HG02840 (cell line): ENCODE measurements at regions not wholly inside any gene's neighbourhood (a gene's known extent, or its start where the extent isn't known, plus 50 kb on each side); places are given as distances from the start of the nearest gene placed in this dataset.

Experiments used
- ATAC-seq: cut with Tn5 transposase; IDR thresholded peaks from one replicate; pipeline ENCODE4 v1.9.1; 2021; ENCODE audit warnings: mild to moderate bottlenecking, moderate library complexity, moderate number of reproducible peaks; ENCODE audit not compliant: unreplicated experiment, low FRiP score

DNA sequence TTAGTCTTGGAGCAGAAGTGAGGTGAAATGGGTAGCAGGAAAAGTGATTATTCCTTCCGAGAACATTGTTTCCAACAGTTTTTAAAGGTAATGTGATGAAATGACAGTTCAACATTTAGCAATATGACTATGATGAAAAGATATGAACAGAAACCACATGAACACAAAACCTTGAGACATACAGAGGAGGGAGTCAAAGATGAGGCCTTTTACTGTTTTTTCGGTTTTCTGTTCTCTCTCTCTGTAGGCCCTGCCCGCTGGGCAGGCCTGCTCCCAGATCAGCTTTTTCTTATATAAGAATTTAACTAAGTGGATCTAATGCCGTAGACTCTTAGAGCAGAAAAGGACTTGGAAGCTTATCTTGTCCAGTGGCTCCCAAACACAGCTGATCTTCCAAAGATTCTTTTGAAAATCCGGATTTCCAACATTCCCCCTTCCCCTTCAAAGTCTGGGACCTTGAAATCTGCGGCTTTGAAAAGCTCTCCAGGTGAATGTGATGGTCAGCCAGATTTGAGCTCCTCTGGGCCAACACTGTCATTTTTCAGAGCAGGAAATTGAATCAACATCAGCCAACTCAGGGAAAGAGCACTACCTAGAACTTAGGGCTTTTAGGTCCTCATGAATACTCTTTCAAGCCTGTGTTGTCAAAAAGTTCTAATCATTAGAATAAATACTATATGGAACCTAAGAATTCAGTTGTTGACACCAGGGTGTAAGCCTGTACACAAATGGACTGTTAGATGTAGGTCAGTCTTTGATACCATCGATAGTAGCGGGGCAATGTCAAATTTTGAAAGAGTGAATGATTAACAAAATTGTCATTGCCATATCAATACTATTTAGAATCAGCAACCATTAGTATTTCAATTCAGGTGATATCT, 372.7 kb downstream of the SHQ1 start:
- ATAC-seq = no peak

- ATAC-seq = no peak
Observed at GRCh38 chr3:72474775-72475174, 373.5 kb downstream of the SHQ1 start.

GRCh38 chr3:72473156-72473555, 375.1 kb downstream of the SHQ1 start:
- peak; percentile 92 for ATAC-seq

GRCh38 chr3:72470904-72471417, 377.3 kb downstream of the SHQ1 start:
- no peak for ATAC-seq

DNA sequence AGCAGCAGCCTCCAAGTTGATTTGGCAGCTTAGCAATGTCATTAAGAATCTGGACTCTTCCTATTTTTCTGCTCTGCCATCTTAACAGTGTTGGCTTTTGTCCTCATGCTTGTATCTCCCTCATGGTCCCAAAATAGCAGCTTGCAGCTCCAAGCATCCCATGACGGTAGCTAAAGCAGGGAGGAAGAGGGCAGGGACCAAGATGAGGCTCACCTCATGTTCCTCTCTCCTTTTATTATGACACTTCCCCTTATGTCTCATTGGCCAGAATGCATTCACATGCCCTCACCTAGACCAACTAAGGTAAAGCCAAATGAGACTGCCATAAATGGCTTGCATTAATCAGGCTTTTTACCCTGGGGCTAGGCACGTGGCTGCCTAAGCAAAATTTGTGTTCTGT, 382.4 kb downstream of the SHQ1 start:
- no peak for ATAC-seq

- no peak for ATAC-seq
Observed at GRCh38 chr3:72463083-72463482, 385.2 kb downstream of the SHQ1 start.

DNA sequence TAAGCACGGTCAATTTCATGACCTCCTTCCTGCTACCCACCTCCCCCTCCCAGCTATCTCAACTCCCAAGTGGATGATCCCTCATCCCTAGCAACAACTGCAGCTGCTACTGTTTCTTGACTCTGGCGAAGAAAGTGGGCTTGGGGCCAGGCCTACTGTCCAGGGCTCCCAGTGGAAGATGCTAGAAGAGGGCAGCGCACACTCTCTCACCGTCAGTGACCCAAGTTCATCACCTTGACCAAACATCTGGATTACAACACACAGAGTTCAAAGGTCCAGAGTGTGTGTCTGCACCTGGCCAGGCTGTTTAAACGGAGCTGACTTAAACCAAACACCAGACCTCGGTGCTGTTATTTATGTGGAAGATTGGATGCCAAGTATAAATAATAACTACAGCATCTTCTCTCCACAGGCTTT, 385.6 kb downstream of the SHQ1 start:
- ATAC-seq = no peak

GRCh38 chr3:72461787-72462186, 386.5 kb downstream of the SHQ1 start:
- ATAC-seq = no peak

DNA sequence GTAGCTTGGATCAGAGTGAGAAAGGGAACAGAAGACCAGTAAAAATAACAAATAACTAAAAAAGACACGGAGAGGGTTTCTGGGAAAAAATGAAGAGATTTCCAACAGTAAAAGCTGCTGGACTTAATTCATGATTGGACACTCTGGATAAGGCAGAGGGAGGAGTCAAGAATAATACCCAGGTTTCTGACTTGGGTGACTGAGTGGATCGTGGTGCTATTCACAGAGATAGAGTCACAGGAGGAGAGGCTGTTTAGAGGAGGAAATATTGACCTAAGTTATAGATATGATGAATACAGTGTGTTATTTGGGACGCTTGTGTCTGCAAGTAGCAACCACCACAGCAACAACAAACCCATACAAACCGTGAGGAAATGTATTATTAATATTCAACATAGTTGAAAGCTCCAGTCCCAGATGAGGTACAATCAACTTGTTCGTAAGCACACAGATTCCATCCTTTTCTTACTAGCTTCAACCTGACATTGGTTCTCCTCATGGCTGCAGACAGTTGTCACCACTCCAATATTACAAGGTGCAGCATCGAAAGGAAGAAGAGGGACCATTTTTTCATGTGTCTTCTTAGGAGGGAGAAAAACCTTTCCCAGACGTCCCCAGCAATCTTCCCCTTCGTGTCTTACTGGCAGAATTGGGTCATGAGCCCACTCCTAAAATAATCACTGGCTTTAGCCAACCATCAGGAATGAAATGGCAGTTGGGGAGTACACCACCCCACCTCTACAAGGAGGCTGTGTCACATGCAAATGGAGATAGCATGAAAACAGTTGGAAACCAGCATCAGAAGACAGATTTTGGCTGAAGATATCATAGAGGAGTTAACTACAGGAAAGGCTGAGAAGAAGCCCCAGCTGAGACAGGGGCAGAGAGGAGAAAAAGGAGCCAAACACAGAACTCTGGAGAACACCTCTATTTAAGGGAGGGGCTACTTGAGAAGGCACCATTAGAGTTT, 387.8 kb downstream of the SHQ1 start:
- no peak for ATAC-seq

GRCh38 chr3:72459588-72459987, 388.7 kb downstream of the SHQ1 start:
- ATAC-seq = no peak

- no peak for ATAC-seq
Observed at GRCh38 chr3:72458375-72458774, 389.9 kb downstream of the SHQ1 start.

GRCh38 chr3:72454441-72454840, 393.8 kb downstream of the SHQ1 start:
- ATAC-seq = no peak

GRCh38 chr3:72453706-72454105, 394.5 kb downstream of the SHQ1 start:
- no peak for ATAC-seq

GRCh38 chr3:72452745-72453144, 395.5 kb downstream of the SHQ1 start:
- ATAC-seq = no peak

GRCh38 chr3:72451841-72452240, 396.4 kb downstream of the SHQ1 start:
- ATAC-seq = no peak

DNA sequence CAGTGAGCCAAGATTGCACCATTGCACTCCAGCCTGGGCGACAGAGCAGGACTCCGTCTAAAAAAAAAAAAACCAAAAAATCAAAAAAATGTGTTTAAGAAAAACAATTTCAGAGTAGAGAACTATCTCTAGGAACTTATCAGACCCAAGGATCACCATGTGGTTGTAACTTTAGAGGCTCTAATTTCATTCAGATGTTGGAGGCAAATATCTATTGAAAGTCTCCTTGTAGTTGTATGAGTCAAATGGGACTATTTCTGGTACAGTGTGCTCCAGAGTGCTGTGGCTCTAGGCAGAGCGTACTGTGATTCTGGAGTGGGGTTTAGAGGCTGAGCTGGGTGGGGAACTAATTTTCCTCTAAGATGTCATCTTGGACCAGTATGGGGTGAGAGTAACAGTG, 398.7 kb downstream of the SHQ1 start:
- no peak for ATAC-seq

DNA sequence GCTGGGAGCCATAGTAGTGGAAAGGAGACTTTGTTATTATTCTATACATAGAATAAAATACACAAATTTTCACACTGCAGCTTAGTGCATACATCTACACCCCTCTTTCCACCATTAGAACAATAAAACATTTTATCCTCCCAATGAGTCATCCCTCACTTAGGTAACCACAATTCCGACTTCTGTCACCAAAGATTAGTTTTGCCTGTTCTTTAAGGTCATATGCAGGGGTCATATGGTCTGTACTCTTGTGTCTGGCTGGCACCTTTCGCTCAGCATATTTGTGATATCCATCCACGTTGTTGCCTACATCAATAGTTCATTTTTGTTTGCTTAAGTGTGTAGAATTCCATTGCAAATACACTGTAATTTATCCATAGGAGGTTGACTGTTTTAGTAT, 399.4 kb downstream of the SHQ1 start:
- no peak for ATAC-seq

DNA sequence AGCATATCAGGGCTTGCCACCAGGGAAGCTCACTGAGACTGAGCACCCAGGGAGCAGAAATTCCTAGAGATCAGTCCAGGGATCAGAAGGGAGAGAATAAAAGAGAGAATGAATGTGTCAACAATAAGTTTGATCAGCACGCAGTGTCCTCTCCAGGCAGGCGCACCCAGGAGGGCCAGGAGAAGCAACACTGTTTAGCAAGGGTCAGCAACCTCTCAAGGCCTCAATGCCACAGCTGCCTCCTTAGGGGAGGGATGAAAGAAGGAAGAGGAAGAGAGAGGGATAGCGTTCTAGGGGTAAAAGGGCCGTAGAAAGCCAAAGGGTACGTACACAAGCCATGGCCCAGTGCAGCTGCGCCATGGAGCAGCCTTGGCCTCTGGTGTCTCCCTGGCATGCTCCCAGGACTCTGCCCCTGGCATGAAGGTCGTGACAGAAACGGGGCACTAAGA, 399.8 kb downstream of the SHQ1 start:
- ATAC-seq = no peak

DNA sequence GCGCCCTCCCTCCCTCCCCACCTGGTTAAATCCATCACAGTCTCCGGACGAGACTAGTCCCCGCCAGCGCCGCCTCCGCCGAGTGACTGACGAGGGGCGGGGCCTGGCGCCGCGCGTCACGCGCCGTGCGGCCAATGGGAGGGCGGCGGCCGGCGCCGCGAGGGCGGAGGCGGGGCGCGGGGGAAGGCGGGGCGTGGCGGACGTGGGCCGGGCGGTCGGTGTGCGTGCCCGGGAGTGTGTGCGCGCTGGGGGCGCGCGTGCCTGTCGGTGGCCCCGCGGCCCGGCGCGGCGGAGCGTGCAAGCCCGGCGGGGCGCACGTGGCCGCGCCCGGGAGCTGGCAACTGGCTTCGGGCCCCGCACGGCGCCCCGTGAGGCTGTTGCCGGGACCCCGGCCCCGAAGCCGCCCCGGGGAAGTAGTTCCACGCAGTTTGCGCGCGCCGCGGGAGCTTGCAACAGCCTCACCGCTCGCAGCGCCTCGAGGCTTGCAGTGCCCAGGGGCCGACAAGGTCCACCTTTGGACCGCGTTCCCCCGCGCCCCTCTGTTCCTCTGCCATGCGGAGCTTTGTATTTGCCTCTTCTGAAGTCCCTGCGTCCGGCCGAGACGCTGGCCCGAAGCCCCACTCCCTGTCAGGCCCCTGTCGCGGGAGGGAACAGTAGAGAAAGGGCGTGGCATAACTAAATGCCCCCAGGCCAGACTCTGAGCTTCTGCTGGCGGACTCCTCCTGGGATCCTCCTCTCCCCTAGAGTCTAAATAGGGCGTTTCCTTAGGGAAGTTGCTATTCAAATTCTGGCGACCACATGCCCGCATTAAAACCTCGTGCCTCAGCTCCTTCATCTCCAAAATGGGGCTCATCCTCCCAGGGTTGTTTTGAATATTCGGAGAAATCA, 400.9 kb downstream of the SHQ1 start:
- peak; percentile 71 for ATAC-seq
